ENCODE measurements at regions not wholly inside any gene's neighbourhood (a gene's known extent, or its start where the extent isn't known, plus 50 kb on each side); places are given as distances from the start of the nearest gene placed in this dataset.
A peak's percentile ranks its signal among the peaks of the same experiment; 100 is the strongest.

DNA sequence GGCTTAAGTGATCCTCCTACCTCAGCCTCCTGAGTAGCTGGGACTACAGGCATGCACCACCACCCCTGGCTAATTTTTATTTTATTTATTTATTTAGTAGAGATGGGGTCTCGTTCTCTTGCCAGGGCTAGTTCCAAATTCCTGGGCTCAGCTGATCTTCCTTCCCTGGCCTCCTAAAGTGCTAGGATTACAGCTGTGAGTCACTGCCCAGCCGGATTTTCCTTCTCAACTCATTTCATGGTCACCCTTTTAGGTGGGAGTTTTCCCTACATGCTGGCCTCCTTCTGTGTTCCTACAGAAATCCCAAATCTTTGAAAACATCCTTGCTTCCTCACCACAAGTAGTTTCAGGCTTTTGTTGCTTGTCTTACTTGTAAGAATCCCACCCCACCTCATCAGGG lies 102.1 kb upstream of the SIAH1 start:
- DNase-seq = no peak

DNA sequence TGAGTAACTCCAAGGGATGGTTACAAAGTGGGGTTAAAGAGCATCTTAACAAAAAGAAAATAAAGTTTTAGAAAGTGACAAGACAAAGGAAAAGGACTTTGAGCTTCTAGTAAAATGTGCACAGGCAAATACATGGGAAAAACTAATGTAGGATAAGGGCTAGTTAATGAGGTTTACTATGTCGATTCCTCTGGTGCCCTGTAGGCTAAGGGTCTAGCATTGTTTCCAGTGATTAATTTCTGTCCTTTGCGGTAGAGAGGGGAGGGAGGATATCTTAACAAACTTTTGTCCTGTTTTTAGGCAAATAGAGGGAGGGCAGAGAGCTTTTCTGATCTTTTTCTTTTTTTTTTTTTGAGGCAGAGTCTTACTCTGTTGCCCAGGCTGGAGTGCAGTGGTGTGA lies 96.6 kb upstream of the SIAH1 start:
- no peak for DNase-seq

DNA sequence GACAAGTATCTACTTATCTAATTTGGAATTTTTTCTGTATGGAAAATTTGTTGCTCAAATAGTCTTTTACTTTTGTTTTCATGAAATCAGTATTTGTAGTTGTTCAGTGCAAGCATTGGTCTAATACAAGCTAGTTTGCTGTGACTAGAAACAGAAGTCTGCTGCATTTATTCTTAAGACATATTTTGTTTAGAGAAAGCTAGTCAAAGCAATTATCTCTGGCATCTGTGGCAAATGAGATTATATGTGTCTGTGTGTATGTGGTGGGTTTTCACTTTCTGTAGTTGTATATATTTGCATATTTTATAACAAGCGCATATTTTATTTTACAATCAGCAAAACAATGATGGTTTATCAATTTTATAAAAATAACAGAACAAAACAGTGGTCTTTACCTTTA lies 96.0 kb upstream of the SIAH1 start:
- DNase-seq = no peak

DNA sequence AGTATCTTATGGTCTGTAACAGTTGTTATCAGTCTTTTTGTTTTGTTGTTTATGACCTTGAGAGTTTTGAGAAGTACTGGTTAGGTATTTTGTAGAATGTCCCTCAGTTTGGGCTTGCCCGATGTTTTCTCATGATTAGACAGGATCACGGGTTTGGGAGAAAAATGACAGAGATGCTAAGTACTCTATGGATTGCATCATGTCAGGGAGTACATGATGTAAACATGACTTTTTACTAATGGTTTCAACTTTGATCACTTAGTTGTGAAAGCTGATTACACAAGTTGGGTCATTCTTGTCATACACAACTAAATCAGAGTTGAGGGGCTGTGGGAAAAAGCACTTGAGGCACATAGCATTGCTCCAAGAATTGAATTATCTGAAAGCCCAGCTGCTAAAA lies 94.7 kb upstream of the SIAH1 start:
- DNase-seq = no peak

DNA sequence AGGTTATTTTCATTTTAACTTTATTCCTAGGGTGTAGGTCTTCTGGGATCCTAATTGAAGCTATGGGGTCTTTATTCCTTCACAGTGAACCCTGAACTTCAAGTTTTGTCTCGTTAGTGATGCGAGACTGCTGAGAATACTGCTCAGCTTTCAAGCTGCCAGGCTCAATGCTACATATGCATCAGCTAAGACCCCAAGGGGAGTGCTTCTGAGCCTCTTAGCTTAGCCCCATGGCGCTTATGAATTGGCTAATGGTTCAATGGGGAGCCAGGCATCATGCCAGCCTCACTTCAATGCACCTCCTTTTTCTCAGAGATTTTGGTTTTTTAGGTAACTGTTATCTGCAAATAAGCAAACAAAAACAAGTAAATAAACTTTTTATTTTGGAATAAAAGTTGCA lies 94.1 kb upstream of the SIAH1 start:
- DNase-seq = no peak

DNA sequence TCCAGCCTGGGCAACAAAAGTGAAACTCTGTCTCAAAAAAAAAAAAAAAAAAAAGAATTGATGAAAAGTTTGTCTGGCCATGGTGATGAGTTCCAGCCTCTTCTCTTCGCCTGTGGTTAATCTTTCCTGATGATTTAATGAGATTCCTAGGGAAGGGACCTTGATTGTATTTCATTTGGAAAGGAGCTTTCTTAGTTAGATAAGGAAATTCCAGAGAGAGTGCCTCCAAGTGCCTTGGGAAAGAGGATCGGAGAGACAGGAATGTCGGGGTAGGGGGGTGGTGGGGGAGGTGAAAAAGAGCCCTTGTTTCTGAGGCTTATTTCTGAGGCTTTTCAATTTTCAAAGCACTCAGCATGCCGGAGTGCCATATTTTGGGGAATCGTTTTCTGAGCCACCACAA lies 93.2 kb upstream of the SIAH1 start:
- DNase-seq = peak; percentile 31

DNA sequence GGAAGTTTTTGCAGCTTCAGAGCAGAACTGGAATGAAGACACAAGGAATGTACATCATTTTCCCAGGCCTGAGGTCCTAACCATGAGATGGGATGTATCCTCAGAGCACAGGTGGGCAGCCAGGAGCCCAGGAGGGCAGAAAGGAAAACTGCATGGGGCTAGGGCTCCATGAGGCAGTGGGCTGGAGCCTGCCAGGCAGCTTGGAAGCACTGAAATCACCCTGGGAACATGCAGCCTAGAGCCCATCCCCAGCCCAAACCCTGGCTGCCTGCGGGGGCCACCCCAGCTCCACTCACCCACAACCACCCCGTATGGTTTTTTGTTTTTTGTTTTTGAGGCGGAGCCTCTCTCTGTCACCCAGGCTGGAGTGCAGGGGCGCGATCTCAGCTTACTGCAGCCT lies 86.2 kb upstream of the SIAH1 start:
- DNase-seq = no peak

DNA sequence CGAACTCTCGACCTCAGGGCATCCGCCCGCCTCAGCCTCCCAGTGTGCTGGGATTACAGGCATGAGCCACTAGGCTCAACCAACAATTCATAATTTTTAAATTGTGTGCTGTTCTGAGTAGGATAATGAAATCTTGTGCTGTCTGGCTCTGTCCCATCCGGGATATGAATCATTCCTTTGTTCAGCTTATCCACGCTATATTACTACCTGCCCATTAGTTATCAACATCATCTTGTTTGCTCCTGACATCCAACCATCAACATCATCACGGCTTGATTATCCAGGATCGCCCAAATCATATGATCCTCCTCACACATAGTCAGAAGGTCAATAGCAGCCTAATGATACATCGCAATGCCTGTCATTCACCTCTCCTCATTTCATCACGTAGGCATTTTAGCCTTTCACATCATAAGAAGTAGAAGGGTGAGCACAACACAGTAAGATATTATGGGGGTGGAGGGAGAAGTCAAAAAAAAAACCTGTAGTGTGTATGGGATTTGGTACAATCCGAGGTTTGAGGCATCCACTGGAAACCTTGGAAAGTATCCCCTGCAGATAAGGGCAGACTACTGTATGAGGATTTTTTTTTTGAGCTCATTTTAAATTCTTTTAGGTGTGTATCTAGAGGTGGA lies 77.0 kb upstream of the SIAH1 start:
- no peak for DNase-seq

DNA sequence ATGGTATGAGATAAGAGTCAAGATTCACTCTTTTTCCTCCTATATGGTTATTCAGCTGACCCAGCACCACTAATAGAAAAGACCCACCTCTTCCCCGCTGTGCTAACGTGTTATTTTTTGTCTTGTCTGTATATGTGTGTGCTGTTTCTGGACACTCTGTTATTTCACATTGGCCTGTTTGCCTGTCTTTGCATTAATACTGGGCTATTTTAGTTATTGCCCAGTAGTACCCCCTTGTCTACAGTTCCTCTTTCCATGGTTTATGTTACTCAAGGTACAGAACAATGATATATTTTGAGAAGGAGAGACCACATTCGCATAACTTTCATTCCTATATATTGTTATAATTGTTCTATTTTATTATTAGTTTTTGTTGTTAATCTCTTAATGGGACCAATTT lies 74.0 kb upstream of the SIAH1 start:
- DNase-seq = no peak

DNA sequence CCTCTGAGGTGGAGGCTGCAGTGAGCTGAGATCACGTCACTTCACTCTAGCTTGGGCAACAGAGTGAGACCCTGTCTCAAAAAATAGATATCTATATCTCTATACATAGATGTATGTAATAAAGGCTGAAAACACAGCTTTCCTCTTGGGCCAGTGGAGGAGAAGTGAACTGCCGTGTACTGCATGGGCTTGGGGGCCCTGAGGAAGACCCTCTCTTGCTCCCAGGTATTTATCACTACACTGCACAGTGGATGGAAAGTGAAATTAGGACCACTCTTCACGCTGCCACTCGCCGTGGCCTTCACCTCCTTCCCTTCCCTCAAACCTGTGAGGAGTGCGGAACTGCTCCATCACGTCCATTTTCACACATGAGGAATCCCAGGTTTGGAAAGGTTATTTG lies 68.8 kb upstream of the SIAH1 start:
- DNase-seq = no peak

DNA sequence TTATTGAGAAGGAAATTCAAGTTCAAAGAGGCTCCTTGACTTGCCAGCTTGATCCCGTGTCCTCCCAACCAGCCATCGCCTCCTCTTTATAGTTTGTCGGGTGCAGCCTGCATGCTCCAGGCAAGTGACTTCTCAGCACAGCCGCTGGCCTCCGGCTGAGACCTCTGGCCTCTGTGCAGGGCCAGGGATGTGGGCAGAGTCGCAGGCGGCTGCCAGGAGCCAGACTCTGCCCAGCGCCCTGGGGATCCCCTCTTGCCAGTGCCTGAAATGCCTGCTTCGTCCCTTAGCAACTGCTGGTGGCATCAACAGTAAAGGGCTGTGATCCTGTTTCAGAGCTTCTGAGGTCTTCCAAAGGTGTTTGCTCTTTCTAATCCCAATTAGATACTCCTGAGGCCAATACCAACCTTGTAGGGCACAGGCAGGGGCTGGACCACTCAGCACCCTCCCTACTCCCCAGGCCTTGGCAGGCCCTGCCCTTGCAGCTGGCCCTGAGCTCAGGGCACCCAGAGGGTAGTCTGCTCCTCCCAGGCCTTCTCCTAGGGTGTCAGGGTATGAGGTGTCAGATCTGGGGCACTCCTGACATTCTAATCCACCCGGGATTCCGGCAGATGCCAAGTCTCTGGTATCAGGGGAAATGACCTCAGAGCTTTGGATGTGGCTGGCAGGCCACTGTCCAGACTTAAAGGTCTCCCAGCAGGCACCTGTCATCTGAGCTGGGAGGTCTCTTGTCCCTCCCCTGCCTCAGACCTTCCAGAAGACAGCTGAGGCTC lies 68.0 kb upstream of the SIAH1 start:
- DNase-seq = no peak

DNA sequence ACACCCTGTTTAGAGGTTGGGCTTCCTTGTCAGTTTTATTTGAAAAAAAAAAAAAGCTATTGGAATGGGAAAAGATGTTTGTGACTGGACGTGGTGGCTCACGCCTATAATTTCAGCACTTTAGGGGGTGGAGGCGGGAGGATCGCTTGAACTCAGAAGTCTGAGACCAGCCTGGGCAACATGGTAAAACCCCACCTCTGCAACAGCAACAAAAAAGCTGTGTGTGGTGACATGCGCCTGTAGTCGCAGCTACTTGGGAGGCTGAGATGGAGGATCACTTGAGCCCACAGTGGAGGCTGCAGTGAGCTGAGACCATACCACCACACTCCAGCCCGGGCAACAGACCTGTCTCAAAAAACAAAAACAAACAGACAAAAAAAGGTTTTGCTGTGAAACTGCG lies 66.1 kb upstream of the SIAH1 start:
- DNase-seq = no peak

DNA sequence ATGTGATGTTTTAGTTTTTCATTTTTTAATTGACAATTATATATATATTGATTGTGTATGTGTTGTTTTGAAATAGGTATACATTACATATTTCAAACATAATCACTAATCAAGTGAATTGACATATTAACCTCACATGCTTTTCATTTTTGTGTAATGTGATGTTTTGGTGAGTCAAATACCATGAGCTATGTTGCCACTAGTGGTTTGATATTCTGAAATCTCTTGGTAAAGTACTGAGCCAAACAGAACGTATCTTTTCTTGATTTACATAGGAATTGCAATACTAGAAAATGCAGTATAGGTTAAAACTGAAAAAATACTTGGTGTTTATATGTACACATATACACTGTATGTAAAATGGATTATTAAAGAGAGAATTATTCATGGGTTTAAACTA lies 65.2 kb upstream of the SIAH1 start:
- DNase-seq = no peak

DNA sequence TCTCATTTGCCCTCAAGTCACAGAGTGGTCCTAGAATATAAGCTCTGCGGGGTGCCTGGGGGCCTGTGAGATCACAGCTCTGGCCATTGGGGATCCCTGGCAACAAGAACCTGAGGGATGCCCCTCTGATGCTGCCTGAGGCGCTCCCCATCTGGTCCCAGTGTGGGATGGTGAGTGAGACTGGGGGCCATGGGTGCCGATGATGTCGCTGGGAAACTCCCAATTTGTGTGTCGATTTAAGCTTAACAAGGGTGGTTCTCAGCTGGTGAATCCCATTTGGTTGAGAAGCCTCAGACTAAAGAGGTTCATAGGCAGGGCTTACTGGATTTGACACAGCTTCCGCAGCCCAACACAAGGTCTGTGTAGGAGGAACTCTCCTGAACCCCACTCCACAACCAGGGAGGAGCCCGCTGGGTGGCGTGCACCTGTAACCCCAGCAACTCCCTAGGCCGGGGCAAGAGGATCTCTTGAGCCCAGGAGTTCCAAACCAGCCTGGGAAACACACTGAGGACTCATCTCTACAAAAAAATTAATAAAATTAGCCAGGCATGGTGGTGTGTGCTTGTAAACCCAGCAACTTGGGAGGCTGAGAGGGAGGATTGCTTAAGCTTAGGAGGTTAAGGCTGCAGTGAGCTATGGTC lies 63.7 kb upstream of the SIAH1 start:
- no peak for DNase-seq

DNA sequence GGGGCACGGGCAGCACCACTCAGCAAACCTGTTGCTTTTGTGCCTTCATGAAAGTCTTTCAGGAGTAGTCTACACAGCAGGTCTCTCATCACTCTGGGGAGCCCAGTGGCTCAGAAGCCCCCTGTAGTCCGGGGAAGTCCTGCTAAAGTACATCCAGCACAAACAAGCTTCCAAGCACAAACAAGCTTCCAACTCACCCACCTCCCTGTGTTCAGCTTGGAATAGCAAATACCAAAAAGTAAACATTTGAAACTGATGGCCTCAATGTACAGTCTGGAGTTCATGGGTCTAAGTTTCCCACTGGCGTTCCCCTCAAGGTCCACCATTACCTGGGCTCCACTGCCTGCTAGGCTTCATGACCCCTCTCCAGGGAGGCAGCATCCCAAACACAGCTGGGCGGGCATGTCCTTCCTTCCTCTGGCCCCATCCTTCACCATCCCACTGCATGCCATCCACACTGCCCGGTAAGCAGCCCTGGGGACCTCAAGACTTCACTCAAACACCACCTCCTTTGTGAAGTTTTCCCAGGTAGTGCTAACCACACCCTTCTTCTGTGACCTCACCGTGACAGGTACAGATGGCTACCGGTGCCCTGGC lies 62.8 kb upstream of the SIAH1 start:
- no peak for DNase-seq

DNA sequence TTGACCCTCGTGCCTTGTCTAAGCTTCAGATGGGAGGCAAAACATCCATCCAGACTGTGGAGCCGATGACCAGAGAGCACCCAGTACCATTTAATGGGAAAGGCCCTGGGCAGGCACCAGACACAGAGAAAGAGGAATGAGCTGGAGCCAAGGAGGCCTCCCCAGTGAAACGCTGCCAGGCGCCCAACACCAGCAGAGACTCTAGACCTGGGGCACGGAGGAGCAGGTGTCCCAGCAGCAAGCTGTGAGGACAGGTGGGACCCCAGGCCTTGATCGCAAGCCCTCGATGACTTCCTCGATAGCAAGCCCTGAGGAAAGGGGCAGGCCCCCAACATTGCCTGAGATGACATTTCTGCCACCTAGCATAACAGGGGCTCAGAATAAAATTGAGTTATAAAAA lies 62.2 kb upstream of the SIAH1 start:
- DNase-seq = no peak

DNA sequence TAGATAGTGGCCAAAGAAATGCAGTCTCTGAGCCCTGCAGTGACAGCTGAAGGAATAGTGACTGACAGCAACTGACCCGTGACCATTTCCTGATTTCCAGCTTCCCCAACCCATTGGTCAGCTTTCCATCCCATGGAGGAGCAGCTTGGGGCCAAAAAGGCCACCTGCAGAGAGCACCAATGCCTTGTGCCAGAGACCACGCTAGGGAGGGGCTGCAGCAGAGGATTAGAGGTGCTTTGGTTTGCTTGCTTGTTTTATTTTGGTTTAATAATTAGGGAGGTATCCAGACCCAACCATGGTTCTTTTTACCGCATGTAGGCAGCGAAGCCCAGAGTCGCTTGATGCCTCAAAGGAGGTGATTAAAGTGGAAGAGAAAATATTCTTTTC lies 61.3 kb upstream of the SIAH1 start:
- DNase-seq = no peak

DNA sequence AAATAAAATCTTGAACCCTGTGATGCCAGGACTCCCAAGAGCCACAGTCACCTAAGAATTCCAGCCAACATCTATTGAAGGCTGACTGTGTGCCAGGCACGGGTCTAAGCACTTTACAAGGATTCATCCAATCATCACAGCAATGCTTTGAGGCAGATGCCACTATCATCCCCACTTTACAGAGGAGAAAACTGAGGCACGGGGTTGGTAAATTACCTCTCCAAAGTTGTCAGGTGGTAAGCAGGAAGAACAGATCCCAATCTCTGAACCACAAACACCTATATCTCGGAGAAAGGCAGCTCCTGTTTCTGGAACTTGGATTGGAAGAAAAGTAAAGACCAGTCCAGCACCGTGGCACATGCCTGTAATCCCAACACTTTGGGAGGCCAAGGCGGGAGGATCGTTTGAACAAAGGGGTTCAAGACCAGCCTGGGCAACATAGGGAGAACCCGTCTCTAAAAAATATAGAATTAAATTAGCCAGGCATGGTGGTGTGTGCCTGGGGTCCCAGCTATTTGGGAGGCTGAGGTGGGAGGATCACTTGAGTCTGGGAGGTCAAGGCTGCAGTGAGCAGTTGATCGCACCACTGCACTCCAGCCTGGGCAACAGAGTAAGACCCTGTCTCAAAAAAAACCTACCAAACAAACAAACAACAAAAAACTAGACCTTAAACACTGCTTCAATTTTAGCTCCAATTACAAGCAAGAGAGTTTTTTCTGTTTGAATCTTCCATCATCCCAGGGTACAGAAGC lies 60.7 kb upstream of the SIAH1 start:
- DNase-seq = no peak

DNA sequence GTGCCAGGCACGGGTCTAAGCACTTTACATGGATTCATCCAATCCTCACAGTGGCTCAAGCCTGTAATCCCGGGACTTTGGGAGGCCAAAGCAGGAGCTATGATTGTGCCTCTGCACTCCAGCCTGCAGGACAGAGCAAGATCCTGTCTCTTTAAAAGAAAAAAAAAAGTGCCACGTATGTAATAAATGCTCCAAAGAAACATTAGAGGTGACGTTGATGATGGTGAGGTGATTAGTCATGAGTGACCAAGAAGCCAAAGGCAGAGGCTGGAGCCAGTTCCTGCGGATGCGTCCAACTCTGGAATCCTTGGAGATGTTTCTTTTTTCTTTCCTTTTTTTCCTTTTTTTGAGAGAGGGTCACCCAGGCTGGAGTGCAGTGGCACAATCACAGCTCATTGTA lies 59.4 kb upstream of the SIAH1 start:
- DNase-seq = peak; percentile 94

DNA sequence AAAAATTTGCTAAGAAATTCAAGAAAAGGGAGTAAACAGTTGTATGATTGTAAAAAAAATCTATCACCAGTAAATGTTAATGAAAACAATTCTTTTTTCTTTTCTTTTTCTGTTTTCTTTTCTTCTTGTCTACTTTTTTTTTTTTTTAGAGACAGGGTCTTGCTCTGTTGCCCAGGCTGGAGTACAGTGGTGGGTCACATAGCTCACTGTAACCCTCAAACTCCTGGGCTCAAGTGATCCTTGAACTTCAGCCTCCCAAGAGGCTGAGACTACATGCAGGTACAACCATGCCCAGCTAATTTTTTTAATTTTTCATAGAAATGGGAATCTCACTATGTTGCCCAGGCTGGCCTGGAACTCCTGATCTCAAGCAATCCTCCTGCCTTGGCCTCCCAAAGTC lies 57.2 kb upstream of the SIAH1 start:
- no peak for DNase-seq

DNA sequence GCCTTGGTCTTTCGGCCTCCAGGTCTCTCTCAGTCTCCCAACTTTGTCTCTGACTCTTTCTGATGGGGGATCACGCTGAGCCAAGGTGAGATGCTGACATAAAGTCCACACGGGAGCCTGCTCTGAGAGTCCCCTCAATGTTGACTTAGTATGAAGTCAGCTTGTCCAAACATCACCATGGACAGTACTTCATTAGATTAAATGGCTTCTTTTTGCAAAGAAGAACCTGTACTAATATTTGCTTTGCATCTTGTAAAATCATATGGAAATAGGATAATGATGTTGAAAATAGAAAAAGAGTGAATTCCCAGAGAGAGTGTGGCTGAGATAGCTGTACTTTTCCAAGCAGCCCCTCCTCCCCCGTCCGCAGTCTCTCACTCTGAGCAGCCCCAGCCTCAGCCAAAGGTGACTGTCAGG lies 56.7 kb upstream of the SIAH1 start:
- DNase-seq = no peak

DNA sequence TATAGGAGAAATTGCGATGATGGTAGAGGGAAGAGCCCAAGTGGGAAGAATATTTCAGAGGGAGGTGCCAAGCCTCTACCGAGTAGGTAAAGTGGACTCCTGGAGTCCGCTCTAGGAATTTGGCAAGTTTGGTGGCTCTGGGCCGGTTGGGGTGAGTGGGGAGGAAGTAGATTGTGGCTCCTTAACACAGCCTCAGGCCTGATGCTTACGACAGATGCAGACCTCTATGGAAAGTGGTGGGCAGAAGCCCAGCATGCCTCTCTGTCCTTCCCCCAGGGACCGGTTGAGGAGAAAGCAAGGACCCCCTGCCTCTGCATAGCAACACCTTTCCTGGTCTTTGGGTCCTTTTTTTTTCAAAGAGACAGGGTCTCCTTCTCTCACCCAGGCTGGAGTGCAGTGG lies 55.9 kb upstream of the SIAH1 start:
- DNase-seq = no peak

DNA sequence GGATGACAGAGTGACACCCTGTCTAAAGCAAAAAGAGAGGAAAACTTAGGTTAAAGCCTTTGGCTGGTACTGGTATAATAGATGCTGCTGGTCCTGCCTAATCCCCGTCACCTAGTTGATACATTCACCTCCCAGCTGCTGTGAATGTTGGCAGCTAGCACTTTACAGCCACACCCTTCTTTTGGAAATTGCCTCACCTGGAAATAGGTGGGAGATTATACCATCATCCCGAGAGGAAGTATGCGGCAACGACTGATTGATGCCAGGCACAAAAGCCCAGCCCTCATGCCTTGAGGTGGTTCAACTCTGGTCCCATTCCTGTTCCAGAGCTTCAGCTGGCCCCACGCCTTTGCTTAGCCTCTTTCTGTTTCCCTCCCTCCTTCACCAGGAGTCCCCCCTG lies 53.2 kb upstream of the SIAH1 start:
- no peak for DNase-seq

All from fibroblast of skin of back (primary cell).